ENCODE measurements at regions not wholly inside any gene's neighbourhood (a gene's known extent, or its start where the extent isn't known, plus 50 kb on each side); places are given as distances from the start of the nearest gene placed in this dataset.
"Not testable (repeated sequence)": the region's sequence is repeated elsewhere in the genome, so short reads cannot be mapped to it uniquely, and the experiment has no call there.

DNA sequence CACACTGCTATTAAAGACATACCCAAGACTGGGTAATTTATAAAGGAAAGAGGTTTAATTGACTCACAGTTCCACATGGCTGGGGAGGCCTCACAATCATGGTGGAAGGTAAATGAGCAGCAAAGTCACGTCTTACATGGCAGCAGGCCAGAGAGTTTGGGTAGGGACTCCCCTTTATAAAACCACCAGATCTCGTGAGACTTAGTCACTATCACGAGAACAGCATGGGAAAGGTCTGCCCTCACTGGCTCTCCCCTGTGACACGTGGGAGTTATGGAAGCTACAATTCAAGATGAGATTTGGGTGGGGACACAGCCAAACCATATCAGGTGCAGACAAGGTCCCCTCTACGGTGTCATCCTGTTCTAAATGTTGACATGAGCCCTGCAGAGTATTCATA, 332.5 kb downstream of the QKI start:
- TF ChIP-seq, protein P1, sequence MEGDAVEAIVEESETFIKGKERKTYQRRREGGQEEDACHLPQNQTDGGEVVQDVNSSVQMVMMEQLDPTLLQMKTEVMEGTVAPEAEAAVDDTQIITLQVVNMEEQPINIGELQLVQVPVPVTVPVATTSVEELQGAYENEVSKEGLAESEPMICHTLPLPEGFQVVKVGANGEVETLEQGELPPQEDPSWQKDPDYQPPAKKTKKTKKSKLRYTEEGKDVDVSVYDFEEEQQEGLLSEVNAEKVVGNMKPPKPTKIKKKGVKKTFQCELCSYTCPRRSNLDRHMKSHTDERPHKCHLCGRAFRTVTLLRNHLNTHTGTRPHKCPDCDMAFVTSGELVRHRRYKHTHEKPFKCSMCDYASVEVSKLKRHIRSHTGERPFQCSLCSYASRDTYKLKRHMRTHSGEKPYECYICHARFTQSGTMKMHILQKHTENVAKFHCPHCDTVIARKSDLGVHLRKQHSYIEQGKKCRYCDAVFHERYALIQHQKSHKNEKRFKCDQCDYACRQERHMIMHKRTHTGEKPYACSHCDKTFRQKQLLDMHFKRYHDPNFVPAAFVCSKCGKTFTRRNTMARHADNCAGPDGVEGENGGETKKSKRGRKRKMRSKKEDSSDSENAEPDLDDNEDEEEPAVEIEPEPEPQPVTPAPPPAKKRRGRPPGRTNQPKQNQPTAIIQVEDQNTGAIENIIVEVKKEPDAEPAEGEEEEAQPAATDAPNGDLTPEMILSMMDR (IDR thresholded peaks at IDR 0.05; ENCODE audit: insufficient read depth, low read depth, low read length), result not testable (repeated sequence)
- TF ChIP-seq EZH2 (IDR thresholded peaks at IDR 0.05; ENCODE audit: insufficient read depth, low read length), result not testable (repeated sequence)
